Stomach (tissue), 8 donors: ENCODE measurements at regions not wholly inside any gene's neighbourhood (a gene's known extent, or its start where the extent isn't known, plus 50 kb on each side); places are given as distances from the start of the nearest gene placed in this dataset.

Experiments used
- DNase-seq, 2 donors: peaks; one replicate each; pipeline versions ENCODE4 v3.0.0 to v3.0.0-alpha.2; 2013 to 2019
- H3K27ac ChIP-seq, 5 donors: fragments of 200-600 bp in 4 of 5; sonication (generic) in 4 of 5; one replicate each; pipeline ENCODE4 v1.5.1; 2013 to 2019; ENCODE audit warnings: mild to moderate bottlenecking in 1 of 5, moderate library complexity in 1 of 5
- H3K27me3 ChIP-seq, 3 donors: fragments of 200-600 bp; sonication (generic); one replicate each; pipeline ENCODE4 v1.5.1; 2017 to 2019; ENCODE audit warnings: mixed run types in 1 of 3
- H3K36me3 ChIP-seq, 4 donors: fragments of 200-600 bp; sonication (generic); 1 replicate in 3 of 4; 2 replicates in 1 of 4; pipeline ENCODE4 v1.5.1; 2016 to 2019
- H3K4me1 ChIP-seq, 4 donors: fragments of 200-600 bp; sonication (generic); one replicate each; pipeline ENCODE4 v1.5.1; 2016 to 2019
- H3K4me3 ChIP-seq, 4 donors: fragments of 200-600 bp; sonication (generic) in 3 of 4; one replicate each; pipeline ENCODE4 v1.5.1; 2016 to 2019; ENCODE audit warnings: mild to moderate bottlenecking in 1 of 4
- H3K9me3 ChIP-seq, 4 donors: fragments of 200-600 bp; sonication (generic); one replicate each; pipeline ENCODE4 v1.5.1; 2016 to 2019
- EP300 ChIP-seq: sonication (generic); formaldehyde crosslinking; IDR thresholded peaks from one replicate; pipeline ENCODE4 v1.6.1; 2017; ENCODE audit warnings: antibody characterized with exemption
- POLR2A ChIP-seq, 4 donors: fragments of 450-650 bp; IDR thresholded peaks; one replicate each; pipeline ENCODE4 v1.6.1; 2016; ENCODE audit warnings: antibody characterized with exemption in 4 of 4, control low read depth in 2 of 4, mild to moderate bottlenecking in 1 of 4, moderate library complexity in 1 of 4
- POLR2AphosphoS5 ChIP-seq, 3 donors: sonication (generic); formaldehyde crosslinking; IDR thresholded peaks; one replicate each; pipeline ENCODE4 v1.6.1; 2016; ENCODE audit warnings: antibody characterized with exemption in 3 of 3
- WGBS, 5 donors: extraction: QIAGEN DNeasy Blood & Tissue Kit in 3 of 5; methylation state at CpG; one replicate each; pipeline versions ENCODE4 v1.1.5 to v1.1.7; 2013 to 2018; 5-methylcytosine and 5-hydroxymethylcytosine counted together
- intact Hi-C: fragments of 100-400 bp; cut with DNase I; formaldehyde crosslinking; loops from one replicate; pipeline ENCODE4 v1.15.1; 2023; ENCODE audit warnings: low total_unique reads
- TF ChIP-seq, protein P1 (sequence below), 7 experiments: fragments of 450-650 bp in 4 of 7; fragments of 200-600 bp in 3 of 7; sonication (generic) in 3 of 7; IDR thresholded peaks; one replicate each; pipeline ENCODE4 v1.5.1; 2016 to 2019; ENCODE audit warnings: antibody characterized with exemption in 7 of 7, control low read depth in 2 of 7, mild to moderate bottlenecking in 1 of 7
- donor health status: healthy with polysubstance abuse.
- donor health status: Bipolar disorder and iron deficiency.
- donor health status: healthy.

DNA sequence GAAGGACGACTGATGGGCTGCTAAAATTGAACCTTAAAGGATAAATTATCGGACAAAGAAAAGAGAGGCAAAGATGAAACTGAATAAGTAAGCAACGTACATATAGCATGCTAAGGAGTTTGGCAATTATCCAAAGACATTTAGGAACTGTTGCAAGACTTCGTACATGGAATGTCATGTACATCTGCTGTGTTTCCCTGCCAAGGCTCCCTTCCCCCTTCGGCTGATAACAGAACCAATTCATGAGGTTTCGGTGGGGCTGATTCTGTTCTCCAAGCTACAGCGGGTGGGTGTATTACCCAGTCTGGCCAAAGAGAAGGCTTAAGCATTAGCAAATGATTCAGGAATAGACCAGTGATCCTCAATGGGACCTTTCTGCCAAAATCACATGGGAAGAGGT lies 190.9 kb upstream of the FREM1 start:
- peak in 1 of 2 donors; percentile 71 for DNase-seq
- 72 to 87% (median 83%) methylated on average over 7 of the region's 7 CpGs for WGBS, 5 donors
- TF ChIP-seq EP300: no peak
- no peak for TF ChIP-seq POLR2AphosphoS5 (IDR thresholded peaks at IDR 0.05)
- no peaks in the 10 kb centered on the region for H3K27me3 ChIP-seq
- peaks cover 0 to 5% (median 0%) of the 10 kb centered on the region in 4 donors for H3K4me1 ChIP-seq
- H3K36me3 ChIP-seq: no peaks in the 10 kb centered on the region
- H3K9me3 ChIP-seq: no peaks in the 10 kb centered on the region
- intact Hi-C loops: no loop called here
- no peak overlapping the region for H3K4me3 ChIP-seq
- H3K27ac ChIP-seq: no peak overlapping the region

DNA sequence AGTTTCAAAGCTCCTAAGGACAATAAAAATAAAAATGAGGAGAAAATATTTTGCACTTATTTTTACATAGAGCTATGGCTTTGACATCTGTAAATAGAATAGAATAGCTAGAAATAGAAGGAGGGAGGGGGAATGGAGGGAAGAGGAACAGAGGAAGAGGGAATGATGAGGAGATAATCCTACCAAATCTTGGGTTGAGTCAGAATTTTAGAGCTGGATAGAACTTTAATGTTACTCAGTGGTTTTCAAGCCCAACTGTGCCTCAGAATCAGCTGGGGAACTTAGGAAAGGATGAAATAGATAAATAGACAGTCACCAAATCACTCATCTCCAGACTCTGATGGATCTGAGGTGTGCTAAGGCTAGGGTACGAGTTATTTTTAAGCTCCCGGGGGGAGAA lies 190.3 kb upstream of the FREM1 start:
- WGBS, 5 donors: 39 to 50% (median 45%) methylated on average over 2 of the region's 2 CpGs
- no peak overlapping the region for H3K27ac ChIP-seq
- intact Hi-C loops: no loop called here

DNA sequence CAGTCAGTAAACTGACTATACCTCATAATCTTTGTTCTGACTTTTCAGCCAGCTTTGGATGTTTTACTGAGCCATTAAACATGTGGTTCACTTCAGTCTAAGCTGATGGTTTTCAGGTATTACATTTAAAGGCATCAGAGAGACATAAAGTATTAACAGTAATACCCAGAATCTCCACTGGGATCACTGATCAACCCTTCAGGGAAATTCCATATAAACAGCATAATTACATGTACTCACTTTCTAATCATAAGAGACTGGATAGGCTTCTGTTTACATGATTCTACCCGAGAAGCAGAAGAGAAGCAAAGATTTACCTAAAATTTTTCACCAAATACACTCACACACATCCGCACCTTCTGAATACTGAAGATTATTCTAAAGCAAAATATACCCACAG lies 186.7 kb upstream of the FREM1 start:
- no peak overlapping the region for H3K27ac ChIP-seq
- no peaks in the 10 kb centered on the region for H3K27me3 ChIP-seq
- TF ChIP-seq POLR2A (IDR thresholded peaks at IDR 0.05) (no peak), EP300 (no peak), POLR2AphosphoS5 (IDR thresholded peaks at IDR 0.05) (no peak)
- TF ChIP-seq, protein P1, sequence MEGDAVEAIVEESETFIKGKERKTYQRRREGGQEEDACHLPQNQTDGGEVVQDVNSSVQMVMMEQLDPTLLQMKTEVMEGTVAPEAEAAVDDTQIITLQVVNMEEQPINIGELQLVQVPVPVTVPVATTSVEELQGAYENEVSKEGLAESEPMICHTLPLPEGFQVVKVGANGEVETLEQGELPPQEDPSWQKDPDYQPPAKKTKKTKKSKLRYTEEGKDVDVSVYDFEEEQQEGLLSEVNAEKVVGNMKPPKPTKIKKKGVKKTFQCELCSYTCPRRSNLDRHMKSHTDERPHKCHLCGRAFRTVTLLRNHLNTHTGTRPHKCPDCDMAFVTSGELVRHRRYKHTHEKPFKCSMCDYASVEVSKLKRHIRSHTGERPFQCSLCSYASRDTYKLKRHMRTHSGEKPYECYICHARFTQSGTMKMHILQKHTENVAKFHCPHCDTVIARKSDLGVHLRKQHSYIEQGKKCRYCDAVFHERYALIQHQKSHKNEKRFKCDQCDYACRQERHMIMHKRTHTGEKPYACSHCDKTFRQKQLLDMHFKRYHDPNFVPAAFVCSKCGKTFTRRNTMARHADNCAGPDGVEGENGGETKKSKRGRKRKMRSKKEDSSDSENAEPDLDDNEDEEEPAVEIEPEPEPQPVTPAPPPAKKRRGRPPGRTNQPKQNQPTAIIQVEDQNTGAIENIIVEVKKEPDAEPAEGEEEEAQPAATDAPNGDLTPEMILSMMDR (IDR thresholded peaks at IDR 0.05): no peak
- 74 to 83% (median 78%) methylated on average over 2 of the region's 2 CpGs for WGBS, 5 donors
- no peaks in the 10 kb centered on the region for H3K36me3 ChIP-seq
- H3K4me1 ChIP-seq: peaks cover 0 to 5% (median 0%) of the 10 kb centered on the region in 4 donors
- intact Hi-C loops: no loop called here
- no peaks in the 10 kb centered on the region for H3K9me3 ChIP-seq
- no peak for DNase-seq
- H3K4me3 ChIP-seq: no peak overlapping the region

More for the DNA sequence above, 190.3 kb upstream of the FREM1 start:
- Histone ChIP-seq H3K27me3 (no peaks in the 10 kb centered on the region), H3K4me3 (no peak overlapping the region), H3K36me3 (no peaks in the 10 kb centered on the region), H3K4me1 (peaks cover 0 to 5% (median 0%) of the 10 kb centered on the region in 4 donors), H3K9me3 (no peaks in the 10 kb centered on the region)
- TF ChIP-seq, protein P1 (IDR thresholded peaks at IDR 0.05): no peak
- TF ChIP-seq EP300 (no peak), POLR2A (IDR thresholded peaks at IDR 0.05) (no peak), POLR2AphosphoS5 (IDR thresholded peaks at IDR 0.05) (no peak)
- DNase-seq: no peak

DNA sequence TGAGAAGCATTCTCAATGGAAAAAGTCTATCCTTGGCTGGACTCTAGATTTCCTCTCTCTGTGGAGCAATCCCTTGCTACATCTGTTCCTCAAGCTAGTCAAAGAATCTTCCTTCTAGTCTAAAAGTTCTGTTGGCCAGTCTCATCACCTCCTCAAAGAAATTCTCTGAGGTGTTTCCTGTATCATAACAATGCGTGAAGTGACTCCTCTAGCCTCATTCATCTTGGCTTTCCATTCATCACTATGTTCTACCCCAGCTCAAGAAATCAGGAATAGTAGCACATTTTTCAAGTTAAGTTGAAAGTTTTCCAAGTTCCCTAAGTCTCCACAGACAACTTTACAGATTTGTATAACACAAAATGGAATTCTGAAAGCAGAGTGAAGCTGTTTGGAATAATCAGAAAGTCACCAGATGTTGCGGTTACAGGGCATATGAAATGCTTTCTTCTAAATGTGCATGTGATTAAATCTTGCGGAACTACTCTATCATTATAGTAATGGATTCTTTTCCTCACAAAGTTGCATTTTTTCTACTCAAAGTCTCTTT lies 176.6 kb upstream of the FREM1 start:
- peak in 1 of 2 donors; percentile 68 for DNase-seq
- intact Hi-C loops: no loop called here
- no peaks in the 10 kb centered on the region for H3K9me3 ChIP-seq
- peaks cover 0 to 15% (median 2%) of the 10 kb centered on the region in 4 donors for H3K4me1 ChIP-seq
- no peak overlapping the region for H3K27ac ChIP-seq
- no peaks in the 10 kb centered on the region for H3K36me3 ChIP-seq
- TF ChIP-seq POLR2A (IDR thresholded peaks at IDR 0.05): no peak
- TF ChIP-seq POLR2AphosphoS5 (IDR thresholded peaks at IDR 0.05): no peak
- no peak for TF ChIP-seq EP300
- no peak overlapping the region for H3K4me3 ChIP-seq
- WGBS, 5 donors: 58 to 83% (median 78%) methylated on average over 3 of the region's 3 CpGs
- no peaks in the 10 kb centered on the region for H3K27me3 ChIP-seq

DNA sequence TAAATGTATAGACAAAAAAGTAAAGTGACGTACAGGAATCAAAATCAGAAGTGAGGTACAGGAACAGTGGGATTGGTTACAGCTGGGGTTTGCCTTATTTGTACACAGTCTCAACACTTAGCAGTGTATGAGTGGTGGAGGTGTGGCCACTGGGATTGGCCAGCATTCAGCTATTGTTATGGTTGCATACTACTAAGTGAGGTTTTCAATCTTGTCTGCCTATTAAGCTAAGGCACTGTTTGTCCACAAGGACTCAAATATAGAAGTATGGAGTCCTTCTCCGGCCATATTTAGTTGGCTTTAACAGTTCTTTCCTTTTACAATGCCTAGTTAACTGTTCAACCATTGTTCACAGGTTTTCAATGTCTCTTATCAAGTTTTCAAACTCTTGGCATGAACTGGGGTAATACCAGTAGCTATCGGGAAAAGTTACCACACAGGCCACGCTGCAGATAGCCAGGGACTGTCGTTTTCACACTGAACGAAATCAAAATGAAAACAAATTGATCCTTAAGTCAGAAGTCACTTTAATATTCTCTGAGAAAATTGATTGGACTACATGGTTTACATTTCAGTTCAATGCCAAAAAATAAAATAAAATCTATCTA lies 176.0 kb upstream of the FREM1 start:
- H3K4me1 ChIP-seq: peaks cover 0 to 15% (median 2%) of the 10 kb centered on the region in 4 donors
- H3K27ac ChIP-seq: peak overlapping the region in 1 of 5 donors; percentile 6
- 17 to 45% (median 25%) methylated on average over 6 of the region's 6 CpGs for WGBS, 5 donors
- no peak overlapping the region for H3K4me3 ChIP-seq
- no peaks in the 10 kb centered on the region for H3K9me3 ChIP-seq
- DNase-seq: peak in 1 of 2 donors; percentile 52
- no peaks in the 10 kb centered on the region for H3K27me3 ChIP-seq
- intact Hi-C loops: no loop called here
- TF ChIP-seq POLR2AphosphoS5 (IDR thresholded peaks at IDR 0.05) (no peak), POLR2A (IDR thresholded peaks at IDR 0.05) (no peak), EP300 (no peak)
- TF ChIP-seq, protein P1 (IDR thresholded peaks at IDR 0.05): no peak
- no peaks in the 10 kb centered on the region for H3K36me3 ChIP-seq
